Gastroesophageal sphincter (tissue), 3 donors: ENCODE measurements at regions not wholly inside any gene's neighbourhood (a gene's known extent, or its start where the extent isn't known, plus 50 kb on each side); places are given as distances from the start of the nearest gene placed in this dataset.

Experiments used
- POLR2AphosphoS5 ChIP-seq: sonication (generic); formaldehyde crosslinking; IDR thresholded peaks from one replicate; pipeline ENCODE4 v1.6.1; 2017; ENCODE audit warnings: antibody characterized with exemption
- TF ChIP-seq, protein P1 (sequence below), 4 experiments: fragments of 200-600 bp in 2 of 4; fragments of 450-650 bp in 2 of 4; sonication (generic) in 1 of 4; IDR thresholded peaks; one replicate each; pipeline ENCODE4 v1.5.1; 2017 to 2019; ENCODE audit warnings: antibody characterized with exemption in 4 of 4, mild to moderate bottlenecking in 2 of 4, moderate library complexity in 2 of 4

DNA sequence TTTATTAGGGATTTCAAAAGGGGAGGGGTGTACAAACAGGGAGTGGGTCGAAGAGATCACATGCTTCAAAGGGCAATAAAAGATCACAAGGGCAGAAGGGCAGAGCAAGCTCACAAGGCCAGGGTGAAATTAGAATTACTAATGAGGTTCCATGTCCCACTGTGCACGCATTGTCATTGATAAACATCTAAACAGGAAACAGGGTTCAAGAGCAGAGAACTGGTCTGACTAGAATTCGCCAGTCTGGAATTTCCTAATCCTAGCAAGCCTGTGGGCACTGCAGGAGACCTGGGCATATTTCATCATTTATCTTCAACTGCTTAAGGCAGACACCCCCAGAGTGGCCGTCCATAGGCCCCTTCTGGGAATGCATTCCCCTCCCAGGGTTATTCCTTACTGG is 408.2 kb downstream of the ZNF804A start:
- TF ChIP-seq, protein P1, sequence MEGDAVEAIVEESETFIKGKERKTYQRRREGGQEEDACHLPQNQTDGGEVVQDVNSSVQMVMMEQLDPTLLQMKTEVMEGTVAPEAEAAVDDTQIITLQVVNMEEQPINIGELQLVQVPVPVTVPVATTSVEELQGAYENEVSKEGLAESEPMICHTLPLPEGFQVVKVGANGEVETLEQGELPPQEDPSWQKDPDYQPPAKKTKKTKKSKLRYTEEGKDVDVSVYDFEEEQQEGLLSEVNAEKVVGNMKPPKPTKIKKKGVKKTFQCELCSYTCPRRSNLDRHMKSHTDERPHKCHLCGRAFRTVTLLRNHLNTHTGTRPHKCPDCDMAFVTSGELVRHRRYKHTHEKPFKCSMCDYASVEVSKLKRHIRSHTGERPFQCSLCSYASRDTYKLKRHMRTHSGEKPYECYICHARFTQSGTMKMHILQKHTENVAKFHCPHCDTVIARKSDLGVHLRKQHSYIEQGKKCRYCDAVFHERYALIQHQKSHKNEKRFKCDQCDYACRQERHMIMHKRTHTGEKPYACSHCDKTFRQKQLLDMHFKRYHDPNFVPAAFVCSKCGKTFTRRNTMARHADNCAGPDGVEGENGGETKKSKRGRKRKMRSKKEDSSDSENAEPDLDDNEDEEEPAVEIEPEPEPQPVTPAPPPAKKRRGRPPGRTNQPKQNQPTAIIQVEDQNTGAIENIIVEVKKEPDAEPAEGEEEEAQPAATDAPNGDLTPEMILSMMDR (IDR thresholded peaks at IDR 0.05): no peak
- TF ChIP-seq POLR2AphosphoS5: no peak
